Hepatocyte (in vitro differentiated cells): ENCODE measurements at regions not wholly inside any gene's neighbourhood (a gene's known extent, or its start where the extent isn't known, plus 50 kb on each side); places are given as distances from the start of the nearest gene placed in this dataset.

ENCODE experiments used
- DNase-seq: peaks from one replicate; pipeline ENCODE4 v3.0.0-alpha.2; 2016; ENCODE audit warnings: low spot score
- H2AFZ ChIP-seq: fragments of 200-600 bp; sonication (generic); 2 replicates; pipeline ENCODE4 v1.6.0; 2016; ENCODE audit warnings: antibody characterized with exemption, mild to moderate bottlenecking
- H3K27ac ChIP-seq: fragments of 200-600 bp; sonication (generic); 2 replicates; pipeline ENCODE4 v1.5.1; 2016; ENCODE audit warnings: mild to moderate bottlenecking
- H3K27me3 ChIP-seq: fragments of 200-600 bp; sonication (generic); 2 replicates; pipeline ENCODE4 v1.6.1; 2016
- H3K36me3 ChIP-seq: fragments of 200-600 bp; sonication (generic); replicated peaks from 2 replicates; pipeline ENCODE4 v1.5.1; 2016; ENCODE audit warnings: low read depth; ENCODE audit not compliant: insufficient read depth
- H3K4me1 ChIP-seq: fragments of 200-600 bp; sonication (generic); 2 replicates; pipeline ENCODE4 v1.5.1; 2016; ENCODE audit warnings: mild to moderate bottlenecking, moderate library complexity; ENCODE audit not compliant: insufficient read depth
- H3K4me2 ChIP-seq: fragments of 200-600 bp; sonication (generic); 2 replicates; pipeline ENCODE4 v1.6.0; 2016
- H3K4me3 ChIP-seq: fragments of 200-600 bp; sonication (generic); 2 replicates; pipeline ENCODE4 v1.5.1; 2016; ENCODE audit warnings: mild to moderate bottlenecking
- H3K79me2 ChIP-seq: fragments of 200-600 bp; sonication (generic); 2 replicates; pipeline ENCODE4 v1.6.0; 2017; ENCODE audit warnings: mild to moderate bottlenecking
- H3K9me2 ChIP-seq: fragments of 200-600 bp; sonication (generic); replicated peaks from 2 replicates; pipeline ENCODE4 v1.6.0; 2017; ENCODE audit warnings: mild to moderate bottlenecking; ENCODE audit not compliant: insufficient read depth
- H3K9me3 ChIP-seq: fragments of 200-600 bp; sonication (generic); 2 replicates; pipeline ENCODE4 v1.5.1; 2016; ENCODE audit warnings: low read depth, mild to moderate bottlenecking
- H4K20me1 ChIP-seq: fragments of 200-600 bp; sonication (generic); 2 replicates; pipeline ENCODE4 v1.6.0; 2016; ENCODE audit warnings: mild to moderate bottlenecking; ENCODE audit not compliant: insufficient read depth, poor library complexity, severe bottlenecking
- CTCF ChIP-seq: fragments of 200-600 bp; sonication (generic); IDR thresholded peaks from 2 replicates; pipeline ENCODE4 v1.5.1; 2016; ENCODE audit warnings: antibody characterized with exemption, mild to moderate bottlenecking; ENCODE audit not compliant: poor library complexity
- EZH2 ChIP-seq: fragments of 200-600 bp; sonication (generic); IDR thresholded peaks from 2 replicates; pipeline ENCODE4 v1.6.1; 2016; ENCODE audit warnings: antibody characterized with exemption, mild to moderate bottlenecking, borderline replicate concordance
- EZH2phosphoT487 ChIP-seq: fragments of 200-600 bp; sonication (generic); IDR thresholded peaks from one replicate; pipeline ENCODE4 v1.6.1; 2018; ENCODE audit warnings: antibody characterized with exemption, mild to moderate bottlenecking, low read depth, moderate library complexity; ENCODE audit not compliant: unreplicated experiment, severe bottlenecking
- WGBS: methylation state at CpG from one replicate; pipeline ENCODE4 v1.1.6; 2016; ENCODE audit warnings: low lambda C conversion rate; ENCODE audit errors: missing lambda C conversion rate; 5-methylcytosine and 5-hydroxymethylcytosine counted together

GRCh38 chr4:14865804-14866203, 136.5 kb upstream of the CPEB2 start:
- Histone ChIP-seq H3K36me3 (no peaks in the 10 kb centered on the region), H3K27ac (no peak overlapping the region), H3K27me3 (no peaks in the 10 kb centered on the region), H3K9me3 (no peaks in the 10 kb centered on the region), H3K4me3 (no peak overlapping the region), H3K4me2 (no peak overlapping the region), H4K20me1 (no peaks in the 10 kb centered on the region), H3K4me1 (peaks cover 3% of the 10 kb centered on the region), H3K9me2 (no peaks in the 10 kb centered on the region), H2AFZ (no peak overlapping the region), H3K79me2 (no peaks in the 10 kb centered on the region)
- no peak for TF ChIP-seq EZH2phosphoT487
- no peak for TF ChIP-seq EZH2
- no peak for TF ChIP-seq CTCF
- no peak for DNase-seq

GRCh38 chr4:14867847-14868246, 134.4 kb upstream of the CPEB2 start:
- Histone ChIP-seq H3K9me2 (no peaks in the 10 kb centered on the region), H2AFZ (no peak overlapping the region), H4K20me1 (no peaks in the 10 kb centered on the region), H3K79me2 (no peaks in the 10 kb centered on the region), H3K4me2 (no peak overlapping the region), H3K36me3 (no peaks in the 10 kb centered on the region), H3K4me3 (no peak overlapping the region), H3K27ac (no peak overlapping the region), H3K9me3 (no peaks in the 10 kb centered on the region), H3K27me3 (no peaks in the 10 kb centered on the region), H3K4me1 (peaks cover 3% of the 10 kb centered on the region)
- no peak for TF ChIP-seq EZH2phosphoT487
- DNase-seq: no peak
- 32% methylated on average over 7 of the region's 7 CpGs for WGBS

- Histone ChIP-seq H3K27me3 (no peaks in the 10 kb centered on the region), H3K79me2 (no peaks in the 10 kb centered on the region), H3K9me3 (no peaks in the 10 kb centered on the region), H3K36me3 (no peaks in the 10 kb centered on the region), H3K4me3 (no peak overlapping the region), H4K20me1 (no peaks in the 10 kb centered on the region), H3K4me1 (peaks cover 3% of the 10 kb centered on the region), H2AFZ (no peak overlapping the region), H3K9me2 (no peaks in the 10 kb centered on the region), H3K4me2 (no peak overlapping the region), H3K27ac (no peak overlapping the region)
- 96% methylated on average over 4 of the region's 4 CpGs for WGBS
- TF ChIP-seq EZH2 (no peak), EZH2phosphoT487 (no peak), CTCF (no peak)
- DNase-seq: no peak
These were observed 133.6 kb upstream of the CPEB2 start for GRCh38 chr4:14868426-14869395.

- Histone ChIP-seq H3K4me2 (no peak overlapping the region), H4K20me1 (no peaks in the 10 kb centered on the region), H2AFZ (no peak overlapping the region), H3K9me2 (no peaks in the 10 kb centered on the region), H3K9me3 (no peaks in the 10 kb centered on the region), H3K36me3 (no peaks in the 10 kb centered on the region), H3K4me1 (peaks cover 3% of the 10 kb centered on the region), H3K27ac (no peak overlapping the region), H3K4me3 (no peak overlapping the region), H3K79me2 (no peaks in the 10 kb centered on the region), H3K27me3 (no peaks in the 10 kb centered on the region)
- 45% methylated on average over 6 of the region's 6 CpGs for WGBS
- no peak for DNase-seq
- TF ChIP-seq CTCF (peak; percentile 16), EZH2 (no peak)
These were observed 130.4 kb upstream of the CPEB2 start for GRCh38 chr4:14871676-14872430.
